Osteoblast (primary cell): ENCODE measurements at regions not wholly inside any gene's neighbourhood (a gene's known extent, or its start where the extent isn't known, plus 50 kb on each side); places are given as distances from the start of the nearest gene placed in this dataset.

Source experiments
- DNase-seq: peaks from one replicate; pipeline ENCODE4 v3.0.0; 2011; ENCODE audit warnings: low spot score, mixed read lengths; ENCODE audit not compliant: insufficient read length; ENCODE audit errors: missing footprints
- H2AFZ ChIP-seq: 2 replicates; pipeline ENCODE4 v1.6.0; 2011; ENCODE audit warnings: mild to moderate bottlenecking, low read length
- H3K27ac ChIP-seq: 2 replicates; pipeline ENCODE4 v1.5.1; 2011; ENCODE audit warnings: mild to moderate bottlenecking, low read depth, low read length, moderate library complexity
- H3K27me3 ChIP-seq: 2 replicates; pipeline ENCODE4 v1.6.0; 2012; ENCODE audit warnings: mild to moderate bottlenecking, control low read depth, inconsistent platforms, low read length, moderate library complexity; ENCODE audit not compliant: insufficient read depth
- H3K36me3 ChIP-seq: 2 replicates; pipeline ENCODE4 v1.5.1; 2011; ENCODE audit warnings: mild to moderate bottlenecking, low read length, control low read depth, moderate library complexity; ENCODE audit not compliant: insufficient read depth
- H3K4me1 ChIP-seq: 2 replicates; pipeline ENCODE4 v1.5.1; 2011; ENCODE audit warnings: mild to moderate bottlenecking, low read length, control low read depth, moderate library complexity; ENCODE audit not compliant: insufficient read depth
- H3K4me2 ChIP-seq: 2 replicates; pipeline ENCODE4 v1.6.0; 2011; ENCODE audit warnings: mild to moderate bottlenecking, low read length; ENCODE audit not compliant: insufficient read depth
- H3K4me3 ChIP-seq: fragments of 200-600 bp; sonication (generic); 3 replicates; pipeline ENCODE4 v1.5.1; 2012; ENCODE audit warnings: mild to moderate bottlenecking, low read length, inconsistent platforms; ENCODE audit not compliant: insufficient read depth
- H3K79me2 ChIP-seq: 2 replicates; pipeline ENCODE4 v1.6.0; 2012; ENCODE audit warnings: mild to moderate bottlenecking, low read length, control low read depth, inconsistent platforms; ENCODE audit not compliant: insufficient read depth
- H3K9me3 ChIP-seq: 2 replicates; pipeline ENCODE4 v1.5.1; 2011; ENCODE audit warnings: low read depth, low read length, control low read depth
- H4K20me1 ChIP-seq: 2 replicates; pipeline ENCODE4 v1.6.0; 2012; ENCODE audit warnings: mild to moderate bottlenecking, low read length, control low read depth; ENCODE audit not compliant: insufficient read depth
- TF ChIP-seq, protein P1 (sequence below): IDR thresholded peaks from 2 replicates; pipeline ENCODE4 v1.5.1; 2011; ENCODE audit warnings: mild to moderate bottlenecking, low read depth, low read length, moderate library complexity; ENCODE audit errors: extremely low read depth

DNA sequence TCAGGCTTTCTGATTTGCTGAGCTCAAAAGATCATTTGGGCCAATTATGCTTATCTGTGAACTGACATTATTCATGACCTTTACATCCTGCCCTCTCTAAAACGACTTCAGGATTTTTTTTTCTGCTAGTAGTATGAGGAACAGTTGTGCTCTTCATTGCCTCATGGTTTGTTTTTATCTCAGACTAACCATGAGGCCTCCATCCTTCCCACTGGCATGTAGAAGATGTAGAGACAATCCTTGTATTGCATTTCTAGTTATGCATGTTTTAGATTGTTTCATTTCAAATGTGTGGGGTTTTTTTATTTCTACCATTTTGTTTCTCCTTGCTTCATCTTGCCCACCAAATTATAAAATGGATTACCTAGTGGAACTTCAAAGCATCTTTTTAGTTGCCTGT, 82.8 kb upstream of the C1orf87 start:
- TF ChIP-seq, protein P1, sequence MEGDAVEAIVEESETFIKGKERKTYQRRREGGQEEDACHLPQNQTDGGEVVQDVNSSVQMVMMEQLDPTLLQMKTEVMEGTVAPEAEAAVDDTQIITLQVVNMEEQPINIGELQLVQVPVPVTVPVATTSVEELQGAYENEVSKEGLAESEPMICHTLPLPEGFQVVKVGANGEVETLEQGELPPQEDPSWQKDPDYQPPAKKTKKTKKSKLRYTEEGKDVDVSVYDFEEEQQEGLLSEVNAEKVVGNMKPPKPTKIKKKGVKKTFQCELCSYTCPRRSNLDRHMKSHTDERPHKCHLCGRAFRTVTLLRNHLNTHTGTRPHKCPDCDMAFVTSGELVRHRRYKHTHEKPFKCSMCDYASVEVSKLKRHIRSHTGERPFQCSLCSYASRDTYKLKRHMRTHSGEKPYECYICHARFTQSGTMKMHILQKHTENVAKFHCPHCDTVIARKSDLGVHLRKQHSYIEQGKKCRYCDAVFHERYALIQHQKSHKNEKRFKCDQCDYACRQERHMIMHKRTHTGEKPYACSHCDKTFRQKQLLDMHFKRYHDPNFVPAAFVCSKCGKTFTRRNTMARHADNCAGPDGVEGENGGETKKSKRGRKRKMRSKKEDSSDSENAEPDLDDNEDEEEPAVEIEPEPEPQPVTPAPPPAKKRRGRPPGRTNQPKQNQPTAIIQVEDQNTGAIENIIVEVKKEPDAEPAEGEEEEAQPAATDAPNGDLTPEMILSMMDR, result no peak
- no peaks in the 10 kb centered on the region for H3K9me3 ChIP-seq
- no peak overlapping the region for H3K27ac ChIP-seq
- H3K4me1 ChIP-seq, result peaks cover 12% of the 10 kb centered on the region
- no peaks in the 10 kb centered on the region for H3K36me3 ChIP-seq
- H4K20me1 ChIP-seq, result no peaks in the 10 kb centered on the region
- H2AFZ ChIP-seq, result no peak overlapping the region
- no peak overlapping the region for H3K4me2 ChIP-seq
- no peaks in the 10 kb centered on the region for H3K79me2 ChIP-seq
- H3K27me3 ChIP-seq, result no peaks in the 10 kb centered on the region
- H3K4me3 ChIP-seq, result no peak overlapping the region
- no peak for DNase-seq

DNA sequence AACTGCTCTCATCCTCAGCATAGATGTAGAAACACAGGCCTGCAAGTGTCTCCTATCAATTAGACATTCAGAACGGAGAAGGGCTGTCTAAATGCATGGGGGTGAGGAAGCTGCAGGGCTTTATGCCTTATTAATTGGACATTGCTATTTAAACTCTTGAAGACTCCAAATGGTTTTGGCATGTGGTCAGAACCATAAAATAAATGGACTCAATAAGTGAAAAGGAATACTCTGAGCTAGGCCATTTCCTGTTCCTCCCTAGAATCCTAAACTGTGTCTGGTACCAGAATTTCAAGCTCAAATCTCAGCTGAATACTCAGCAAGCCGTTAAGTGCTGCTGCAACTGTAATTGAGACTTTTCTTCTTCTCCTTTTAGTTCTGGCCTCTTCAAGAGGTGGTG, 80.4 kb upstream of the C1orf87 start:
- Histone ChIP-seq H4K20me1 (no peaks in the 10 kb centered on the region), H3K4me3 (no peak overlapping the region), H2AFZ (no peak overlapping the region), H3K4me1 (no peaks in the 10 kb centered on the region), H3K27me3 (no peaks in the 10 kb centered on the region), H3K9me3 (no peaks in the 10 kb centered on the region), H3K79me2 (no peaks in the 10 kb centered on the region), H3K36me3 (no peaks in the 10 kb centered on the region), H3K27ac (no peak overlapping the region), H3K4me2 (no peak overlapping the region)
- no peak for DNase-seq
- TF ChIP-seq, protein P1, result no peak

DNA sequence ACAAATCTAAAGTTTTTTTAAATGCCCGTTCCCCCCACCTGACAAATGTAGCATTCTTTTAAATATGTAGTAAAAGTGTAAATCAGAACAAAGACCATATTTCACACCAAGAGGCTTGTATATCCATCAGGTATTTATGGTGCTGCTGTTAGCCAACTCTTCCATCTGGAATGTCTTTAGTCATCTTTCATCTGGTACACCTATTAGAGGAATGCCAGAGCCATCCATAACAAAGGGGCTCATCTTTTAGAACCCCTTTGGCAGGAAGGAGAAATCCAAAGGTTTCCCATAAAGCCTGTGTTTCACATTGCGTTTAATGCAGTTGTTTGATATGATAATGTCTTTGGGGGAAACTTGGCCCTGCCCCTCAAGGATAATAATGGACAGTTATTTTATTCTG, 79.3 kb upstream of the C1orf87 start:
- H3K9me3 ChIP-seq, result no peaks in the 10 kb centered on the region

DNA sequence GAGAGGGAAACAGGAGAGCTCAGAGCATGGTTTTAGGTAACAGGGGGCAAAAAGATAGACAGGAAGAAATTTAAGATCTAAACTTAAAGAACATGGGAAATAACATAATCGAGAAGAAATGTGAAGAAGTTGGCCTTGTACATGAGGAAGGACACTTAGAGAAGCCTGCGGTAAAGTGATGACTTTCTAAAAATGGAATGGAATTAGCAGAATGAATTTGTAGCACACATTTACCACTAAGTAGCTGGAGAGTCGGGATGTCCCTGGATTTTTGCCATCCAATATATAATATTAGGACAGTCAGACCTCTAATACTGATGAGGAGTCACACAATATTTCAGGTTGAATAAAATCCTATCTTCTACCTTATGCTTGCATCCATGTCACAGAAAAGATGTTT, 77.7 kb upstream of the C1orf87 start:
- peak; percentile 13 for DNase-seq
- no peak overlapping the region for H2AFZ ChIP-seq

More for the DNA sequence above, 79.3 kb upstream of the C1orf87 start:
- H3K36me3 ChIP-seq, result no peaks in the 10 kb centered on the region
- no peaks in the 10 kb centered on the region for H4K20me1 ChIP-seq
- no peak overlapping the region for H3K4me2 ChIP-seq
- no peak overlapping the region for H2AFZ ChIP-seq
- H3K4me1 ChIP-seq, result no peaks in the 10 kb centered on the region
- no peaks in the 10 kb centered on the region for H3K27me3 ChIP-seq
- no peak for DNase-seq
- H3K4me3 ChIP-seq, result no peak overlapping the region
- H3K27ac ChIP-seq, result no peak overlapping the region
- H3K79me2 ChIP-seq, result no peaks in the 10 kb centered on the region
- TF ChIP-seq, protein P1, result no peak

More for the DNA sequence above, 77.7 kb upstream of the C1orf87 start:
- H3K4me3 ChIP-seq, result no peak overlapping the region
- TF ChIP-seq, protein P1, result no peak
- H4K20me1 ChIP-seq, result no peaks in the 10 kb centered on the region
- H3K36me3 ChIP-seq, result no peaks in the 10 kb centered on the region
- no peaks in the 10 kb centered on the region for H3K27me3 ChIP-seq
- H3K9me3 ChIP-seq, result no peaks in the 10 kb centered on the region
- no peaks in the 10 kb centered on the region for H3K4me1 ChIP-seq
- no peak overlapping the region for H3K27ac ChIP-seq
- no peak overlapping the region for H3K4me2 ChIP-seq
- H3K79me2 ChIP-seq, result no peaks in the 10 kb centered on the region
